WTC11 (cell line): ENCODE measurements at regions not wholly inside any gene's neighbourhood (a gene's known extent, or its start where the extent isn't known, plus 50 kb on each side); places are given as distances from the start of the nearest gene placed in this dataset.

Source experiments
- ATAC-seq: fragments of 200-7000 bp; cut with Tn5 transposase; 2 replicates; pipeline ENCODE4 v1.10.0; 2021; ENCODE audit warnings: mild to moderate bottlenecking, moderate library complexity
- CTCF ChIA-PET: fragments of 300-600 bp; sonication (Branson Sonifier 250); formaldehyde crosslinking; loops from one replicate; lab custom pipeline; 2021; ENCODE audit warnings: antibody characterized with exemption; lab: Charles Lee
- POLR2A ChIA-PET: fragments of 350-600 bp; sonication (Branson Sonifier 250); formaldehyde crosslinking; loops from one replicate; lab custom pipeline; 2021; ENCODE audit warnings: antibody characterized with exemption; lab: Charles Lee
- DNase-seq: peaks from one replicate; pipeline ENCODE4 v3.0.0; 2021; ENCODE audit warnings: low spot score
- H3K27ac Mint-ChIP-seq: 2 replicates; pipeline ENCODE4 v1.8.0; 2021; ENCODE audit warnings: mixed read lengths
- H3K27me3 Mint-ChIP-seq: 2 replicates; pipeline ENCODE4 v1.8.0; 2021; ENCODE audit warnings: low read depth, mild to moderate bottlenecking, moderate library complexity, mixed read lengths
- H3K36me3 Mint-ChIP-seq: 2 replicates; pipeline ENCODE4 v1.8.0; 2021; ENCODE audit warnings: mixed read lengths
- H3K4me1 Mint-ChIP-seq: 2 replicates; pipeline ENCODE4 v1.8.0; 2022; ENCODE audit warnings: mixed read lengths
- H3K4me3 Mint-ChIP-seq: 2 replicates; pipeline ENCODE4 v1.8.0; 2021; ENCODE audit warnings: mild to moderate bottlenecking, moderate library complexity, mixed read lengths
- H3K9me3 Mint-ChIP-seq: 2 replicates; pipeline ENCODE4 v1.8.0; 2021; ENCODE audit warnings: mixed read lengths
- CDX4 ChIP-seq: fragments of 250-450 bp; sonication (Bioruptor Pico); IDR thresholded peaks from 2 replicates; pipeline ENCODE4 v1.9.0; 2021; ENCODE audit warnings: moderate library complexity, mild to moderate bottlenecking, inconsistent platforms, borderline replicate concordance
- E2F4 ChIP-seq: sonication (generic); formaldehyde crosslinking; IDR thresholded peaks from 2 replicates; pipeline ENCODE4 v1.8.1; 2022; ENCODE audit warnings: low read depth, mild to moderate bottlenecking, moderate library complexity, missing genetic modification reagents, borderline replicate concordance
- PRRX2 ChIP-seq: fragments of 250-450 bp; sonication (Bioruptor Pico); IDR thresholded peaks from 2 replicates; pipeline ENCODE4 v1.8.0; 2021; ENCODE audit warnings: mild to moderate bottlenecking
- SMAD3 ChIP-seq: sonication (generic); formaldehyde crosslinking; IDR thresholded peaks from 2 replicates; pipeline ENCODE4 v1.8.0; 2022; ENCODE audit warnings: missing genetic modification reagents, mild to moderate bottlenecking, borderline replicate concordance
- SOX15 ChIP-seq: fragments of 250-450 bp; sonication (Bioruptor Pico); IDR thresholded peaks from 2 replicates; pipeline ENCODE4 v1.9.0; 2021; ENCODE audit warnings: mild to moderate bottlenecking
- TEAD4 ChIP-seq: sonication (generic); formaldehyde crosslinking; IDR thresholded peaks from 2 replicates; pipeline ENCODE4 v1.8.0; 2022; ENCODE audit warnings: mild to moderate bottlenecking, missing genetic modification reagents
- ZNF219 ChIP-seq: sonication (generic); formaldehyde crosslinking; IDR thresholded peaks from 2 replicates; pipeline ENCODE4 v1.8.0; 2023; ENCODE audit warnings: missing genetic modification reagents, mild to moderate bottlenecking, borderline replicate concordance
- ZNF423 ChIP-seq: fragments of 250-450 bp; sonication (Bioruptor Pico); IDR thresholded peaks from 2 replicates; pipeline ENCODE4 v2.1.2; 2022; ENCODE audit warnings: mild to moderate bottlenecking, moderate library complexity
- ZNF532 ChIP-seq: fragments of 250-450 bp; sonication (Bioruptor Pico); IDR thresholded peaks from 2 replicates; pipeline ENCODE4 v1.9.0; 2021; ENCODE audit warnings: mild to moderate bottlenecking, borderline replicate concordance
- ZNF671 ChIP-seq: fragments of 250-450 bp; sonication (Bioruptor Pico); IDR thresholded peaks from 2 replicates; pipeline ENCODE4 v1.8.0; 2021; ENCODE audit warnings: mild to moderate bottlenecking
- TF ChIP-seq, protein P1 (sequence below): sonication (generic); formaldehyde crosslinking; IDR thresholded peaks from 2 replicates; pipeline ENCODE4 v1.8.0; 2022; ENCODE audit warnings: mild to moderate bottlenecking, missing genetic modification reagents
- TF ChIP-seq, protein P2 (sequence below): sonication (generic); formaldehyde crosslinking; conservative IDR thresholded peaks from 2 replicates; pipeline ENCODE4 v1.8.1; 2023; ENCODE audit warnings: mild to moderate bottlenecking, low read depth, missing genetic modification reagents, moderate library complexity
- TF ChIP-seq, protein P3 (sequence below): sonication (generic); formaldehyde crosslinking; IDR thresholded peaks from 2 replicates; pipeline ENCODE4 v1.8.1; 2023; ENCODE audit warnings: mild to moderate bottlenecking, missing genetic modification reagents, moderate library complexity
- TF ChIP-seq, protein P4 (sequence below): fragments of 200-600 bp; IDR thresholded peaks from 2 replicates; pipeline ENCODE4 v1.8.0; 2022; ENCODE audit warnings: antibody characterized with exemption
- TF ChIP-seq, protein P5 (sequence below): sonication (generic); formaldehyde crosslinking; conservative IDR thresholded peaks from 2 replicates; pipeline ENCODE4 v1.8.1; 2022; ENCODE audit warnings: mild to moderate bottlenecking, missing genetic modification reagents
- TF ChIP-seq, protein P6 (sequence below): sonication (generic); formaldehyde crosslinking; IDR thresholded peaks from 2 replicates; pipeline ENCODE4 v1.8.1; 2022; ENCODE audit warnings: mild to moderate bottlenecking, missing genetic modification reagents, moderate library complexity, borderline replicate concordance

- ATAC-seq (no peak), DNase-seq (no peak)
- H3K36me3 Mint-ChIP-seq: no peaks in the 10 kb centered on the region
- TF ChIP-seq SOX15 (no peak), ZNF219 (CRISPR knock-in tag) (no peak), E2F4 (no peak), PRRX2 (CRISPR knock-in tag) (no peak), CDX4 (CRISPR knock-in tag) (no peak), ZNF532 (CRISPR knock-in tag) (no peak), SMAD3 (CRISPR knock-in tag) (no peak), ZNF423 (no peak), ZNF671 (CRISPR knock-in tag) (no peak), TEAD4 (CRISPR knock-in tag) (no peak)
- TF ChIP-seq, protein P1, sequence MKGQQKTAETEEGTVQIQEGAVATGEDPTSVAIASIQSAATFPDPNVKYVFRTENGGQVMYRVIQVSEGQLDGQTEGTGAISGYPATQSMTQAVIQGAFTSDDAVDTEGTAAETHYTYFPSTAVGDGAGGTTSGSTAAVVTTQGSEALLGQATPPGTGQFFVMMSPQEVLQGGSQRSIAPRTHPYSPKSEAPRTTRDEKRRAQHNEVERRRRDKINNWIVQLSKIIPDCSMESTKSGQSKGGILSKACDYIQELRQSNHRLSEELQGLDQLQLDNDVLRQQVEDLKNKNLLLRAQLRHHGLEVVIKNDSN (CRISPR knock-in tag): no peak
- TF ChIP-seq, protein P2, sequence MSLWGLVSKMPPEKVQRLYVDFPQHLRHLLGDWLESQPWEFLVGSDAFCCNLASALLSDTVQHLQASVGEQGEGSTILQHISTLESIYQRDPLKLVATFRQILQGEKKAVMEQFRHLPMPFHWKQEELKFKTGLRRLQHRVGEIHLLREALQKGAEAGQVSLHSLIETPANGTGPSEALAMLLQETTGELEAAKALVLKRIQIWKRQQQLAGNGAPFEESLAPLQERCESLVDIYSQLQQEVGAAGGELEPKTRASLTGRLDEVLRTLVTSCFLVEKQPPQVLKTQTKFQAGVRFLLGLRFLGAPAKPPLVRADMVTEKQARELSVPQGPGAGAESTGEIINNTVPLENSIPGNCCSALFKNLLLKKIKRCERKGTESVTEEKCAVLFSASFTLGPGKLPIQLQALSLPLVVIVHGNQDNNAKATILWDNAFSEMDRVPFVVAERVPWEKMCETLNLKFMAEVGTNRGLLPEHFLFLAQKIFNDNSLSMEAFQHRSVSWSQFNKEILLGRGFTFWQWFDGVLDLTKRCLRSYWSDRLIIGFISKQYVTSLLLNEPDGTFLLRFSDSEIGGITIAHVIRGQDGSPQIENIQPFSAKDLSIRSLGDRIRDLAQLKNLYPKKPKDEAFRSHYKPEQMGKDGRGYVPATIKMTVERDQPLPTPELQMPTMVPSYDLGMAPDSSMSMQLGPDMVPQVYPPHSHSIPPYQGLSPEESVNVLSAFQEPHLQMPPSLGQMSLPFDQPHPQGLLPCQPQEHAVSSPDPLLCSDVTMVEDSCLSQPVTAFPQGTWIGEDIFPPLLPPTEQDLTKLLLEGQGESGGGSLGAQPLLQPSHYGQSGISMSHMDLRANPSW: no peak
- TF ChIP-seq, protein P3, sequence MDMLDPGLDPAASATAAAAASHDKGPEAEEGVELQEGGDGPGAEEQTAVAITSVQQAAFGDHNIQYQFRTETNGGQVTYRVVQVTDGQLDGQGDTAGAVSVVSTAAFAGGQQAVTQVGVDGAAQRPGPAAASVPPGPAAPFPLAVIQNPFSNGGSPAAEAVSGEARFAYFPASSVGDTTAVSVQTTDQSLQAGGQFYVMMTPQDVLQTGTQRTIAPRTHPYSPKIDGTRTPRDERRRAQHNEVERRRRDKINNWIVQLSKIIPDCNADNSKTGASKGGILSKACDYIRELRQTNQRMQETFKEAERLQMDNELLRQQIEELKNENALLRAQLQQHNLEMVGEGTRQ (CRISPR knock-in tag): no peak
- TF ChIP-seq, protein P4, sequence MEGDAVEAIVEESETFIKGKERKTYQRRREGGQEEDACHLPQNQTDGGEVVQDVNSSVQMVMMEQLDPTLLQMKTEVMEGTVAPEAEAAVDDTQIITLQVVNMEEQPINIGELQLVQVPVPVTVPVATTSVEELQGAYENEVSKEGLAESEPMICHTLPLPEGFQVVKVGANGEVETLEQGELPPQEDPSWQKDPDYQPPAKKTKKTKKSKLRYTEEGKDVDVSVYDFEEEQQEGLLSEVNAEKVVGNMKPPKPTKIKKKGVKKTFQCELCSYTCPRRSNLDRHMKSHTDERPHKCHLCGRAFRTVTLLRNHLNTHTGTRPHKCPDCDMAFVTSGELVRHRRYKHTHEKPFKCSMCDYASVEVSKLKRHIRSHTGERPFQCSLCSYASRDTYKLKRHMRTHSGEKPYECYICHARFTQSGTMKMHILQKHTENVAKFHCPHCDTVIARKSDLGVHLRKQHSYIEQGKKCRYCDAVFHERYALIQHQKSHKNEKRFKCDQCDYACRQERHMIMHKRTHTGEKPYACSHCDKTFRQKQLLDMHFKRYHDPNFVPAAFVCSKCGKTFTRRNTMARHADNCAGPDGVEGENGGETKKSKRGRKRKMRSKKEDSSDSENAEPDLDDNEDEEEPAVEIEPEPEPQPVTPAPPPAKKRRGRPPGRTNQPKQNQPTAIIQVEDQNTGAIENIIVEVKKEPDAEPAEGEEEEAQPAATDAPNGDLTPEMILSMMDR: no peak
- TF ChIP-seq, protein P5, sequence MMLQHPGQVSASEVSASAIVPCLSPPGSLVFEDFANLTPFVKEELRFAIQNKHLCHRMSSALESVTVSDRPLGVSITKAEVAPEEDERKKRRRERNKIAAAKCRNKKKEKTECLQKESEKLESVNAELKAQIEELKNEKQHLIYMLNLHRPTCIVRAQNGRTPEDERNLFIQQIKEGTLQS (CRISPR knock-in tag): no peak
- TF ChIP-seq, protein P6, sequence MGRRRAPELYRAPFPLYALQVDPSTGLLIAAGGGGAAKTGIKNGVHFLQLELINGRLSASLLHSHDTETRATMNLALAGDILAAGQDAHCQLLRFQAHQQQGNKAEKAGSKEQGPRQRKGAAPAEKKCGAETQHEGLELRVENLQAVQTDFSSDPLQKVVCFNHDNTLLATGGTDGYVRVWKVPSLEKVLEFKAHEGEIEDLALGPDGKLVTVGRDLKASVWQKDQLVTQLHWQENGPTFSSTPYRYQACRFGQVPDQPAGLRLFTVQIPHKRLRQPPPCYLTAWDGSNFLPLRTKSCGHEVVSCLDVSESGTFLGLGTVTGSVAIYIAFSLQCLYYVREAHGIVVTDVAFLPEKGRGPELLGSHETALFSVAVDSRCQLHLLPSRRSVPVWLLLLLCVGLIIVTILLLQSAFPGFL: no peak
- TF ChIP-seq, all 79 proteins: peak for 0
- POLR2A ChIA-PET: no interaction called here
- Mint-ChIP-seq H3K27ac (no peak overlapping the region), H3K27me3 (no peaks in the 10 kb centered on the region; the same call in 1 of the 2 replicates), H3K4me1 (no peaks in the 10 kb centered on the region), H3K9me3 (no peaks in the 10 kb centered on the region), H3K4me3 (no peak overlapping the region)
- CTCF ChIA-PET: interaction anchor here (0.7 to 3.6 kb wide), 2 partner anchors 104 to 171 kb away, joined by 4 to 19 read pairs; partner anchors contain the start of gene DKK1
Measured at GRCh38 chr10:52485462-52485861, 171.4 kb downstream of the DKK1 start.
